GM19328 (cell line): ENCODE measurements at regions not wholly inside any gene's neighbourhood (a gene's known extent, or its start where the extent isn't known, plus 50 kb on each side); places are given as distances from the start of the nearest gene placed in this dataset.
"Not testable (repeated sequence)": the region's sequence is repeated elsewhere in the genome, so short reads cannot be mapped to it uniquely, and the experiment has no call there.

ENCODE experiments used
- ATAC-seq: cut with Tn5 transposase; IDR thresholded peaks from one replicate; pipeline ENCODE4 v1.9.1; 2021; ENCODE audit warnings: mild to moderate bottlenecking, moderate library complexity; ENCODE audit not compliant: unreplicated experiment

GRCh38 chr2:111250448-111251030 is 129.8 kb downstream of the BCL2L11 start:
- no peak for ATAC-seq

GRCh38 chr2:111251711-111252110 is 131.0 kb downstream of the BCL2L11 start:
- no peak for ATAC-seq

GRCh38 chr2:111252436-111252835 is 131.7 kb downstream of the BCL2L11 start:
- ATAC-seq, result no peak

- ATAC-seq, result not testable (repeated sequence)
Observed at GRCh38 chr2:111254916-111255315, 134.2 kb downstream of the BCL2L11 start.

- not testable (repeated sequence) for ATAC-seq
Observed at GRCh38 chr2:111256628-111257027, 135.9 kb downstream of the BCL2L11 start.

GRCh38 chr2:111257607-111258006 is 136.9 kb downstream of the BCL2L11 start:
- ATAC-seq, result not testable (repeated sequence)

- not testable (repeated sequence) for ATAC-seq
Observed at GRCh38 chr2:111258318-111258717, 137.6 kb downstream of the BCL2L11 start.

- not testable (repeated sequence) for ATAC-seq
Observed at GRCh38 chr2:111262627-111263379, 142.1 kb downstream of the BCL2L11 start.

GRCh38 chr2:111263380-111264017 is 142.8 kb downstream of the BCL2L11 start:
- not testable (repeated sequence) for ATAC-seq

- ATAC-seq, result not testable (repeated sequence)
Observed at GRCh38 chr2:111264956-111265355, 144.2 kb downstream of the BCL2L11 start.

- not testable (repeated sequence) for ATAC-seq
Observed at GRCh38 chr2:111266556-111266955, 145.8 kb downstream of the BCL2L11 start.

GRCh38 chr2:111267038-111267437 is 146.3 kb downstream of the BCL2L11 start:
- not testable (repeated sequence) for ATAC-seq

GRCh38 chr2:111269761-111270323 is 149.1 kb downstream of the BCL2L11 start:
- not testable (repeated sequence) for ATAC-seq

GRCh38 chr2:111270569-111270968 is 149.9 kb downstream of the BCL2L11 start:
- ATAC-seq, result not testable (repeated sequence)

- not testable (repeated sequence) for ATAC-seq
Observed at GRCh38 chr2:111271647-111272304, 151.1 kb downstream of the BCL2L11 start.

GRCh38 chr2:111273007-111273406 is 152.3 kb downstream of the BCL2L11 start:
- ATAC-seq, result not testable (repeated sequence)

- ATAC-seq, result not testable (repeated sequence)
Observed at GRCh38 chr2:111275047-111275853, 154.5 kb downstream of the BCL2L11 start.

GRCh38 chr2:111275854-111276171 is 155.1 kb downstream of the BCL2L11 start:
- not testable (repeated sequence) for ATAC-seq

- not testable (repeated sequence) for ATAC-seq
Observed at GRCh38 chr2:111278133-111278532, 157.4 kb downstream of the BCL2L11 start.

- ATAC-seq, result not testable (repeated sequence)
Observed at GRCh38 chr2:111280709-111281286, 160.1 kb downstream of the BCL2L11 start.
